Tibial artery (tissue), 4 donors: ENCODE measurements at regions not wholly inside any gene's neighbourhood (a gene's known extent, or its start where the extent isn't known, plus 50 kb on each side); places are given as distances from the start of the nearest gene placed in this dataset.
A peak's percentile ranks its signal among the peaks of the same experiment; 100 is the strongest.

Experiments used
- DNase-seq, 2 donors: peaks; one replicate each; pipeline ENCODE4 v3.0.0-alpha.2; 2019
- H3K27ac ChIP-seq, 2 donors: fragments of 200-600 bp; sonication (generic) in 1 of 2; 1 replicate in 1 of 2; 2 replicates in 1 of 2; pipeline ENCODE4 v1.5.1; 2018 to 2019; ENCODE audit warnings: mild to moderate bottlenecking in 1 of 2
- H3K27me3 ChIP-seq, 2 donors: fragments of 200-600 bp; sonication (generic) in 1 of 2; one replicate each; pipeline versions ENCODE4 v1.5.1 to v1.6.0; 2016 to 2019
- H3K36me3 ChIP-seq, 3 donors: fragments of 200-600 bp; sonication (generic) in 2 of 3; one replicate each; pipeline ENCODE4 v1.5.1; 2016 to 2019; ENCODE audit warnings: mild to moderate bottlenecking in 2 of 3
- H3K4me1 ChIP-seq, 4 donors: fragments of 200-600 bp; sonication (generic) in 2 of 4; 1 replicate in 3 of 4; 2 replicates in 1 of 4; pipeline ENCODE4 v1.5.1; 2016 to 2019
- H3K4me3 ChIP-seq, 2 donors: fragments of 200-600 bp; sonication (generic) in 1 of 2; 1 replicate in 1 of 2; 2 replicates in 1 of 2; pipeline ENCODE4 v1.5.1; 2018 to 2019; ENCODE audit warnings: mild to moderate bottlenecking in 2 of 2
- H3K9me3 ChIP-seq, 3 donors: fragments of 200-600 bp; sonication (generic) in 1 of 3; one replicate each; pipeline ENCODE4 v1.5.1; 2016 to 2019
- CTCF ChIP-seq, 2 experiments: fragments of 200-600 bp in 1 of 2; fragments of 450-650 bp in 1 of 2; IDR thresholded peaks; one replicate each; pipeline ENCODE4 v1.5.1; 2017 to 2019; ENCODE audit warnings: antibody characterized with exemption in 2 of 2, mild to moderate bottlenecking in 1 of 2, moderate library complexity in 1 of 2
- intact Hi-C: fragments of 100-400 bp; cut with DNase I; formaldehyde crosslinking; loops from one replicate; pipeline ENCODE4 v1.15.0; 2023; ENCODE audit warnings: low total_unique reads

GRCh38 chr13:48782429-48782840 lies 128.7 kb downstream of the CYSLTR2 start:
- DNase-seq = no peak
- H3K27me3 ChIP-seq = no peaks in the 10 kb centered on the region

GRCh38 chr13:48783181-48783630 lies 129.5 kb downstream of the CYSLTR2 start:
- TF ChIP-seq CTCF (IDR thresholded peaks at IDR 0.05) = no peak
- Histone ChIP-seq H3K9me3 (peaks cover 6 to 16% (median 10%) of the 10 kb centered on the region in 3 donors), H3K4me3 (no peak overlapping the region), H3K4me1 (peaks cover 0 to 10% (median 0%) of the 10 kb centered on the region in 4 donors), H3K36me3 (no peaks in the 10 kb centered on the region), H3K27ac (no peak overlapping the region), H3K27me3 (no peaks in the 10 kb centered on the region)
- DNase-seq = peak; percentile 79 to 90
- intact Hi-C loops = no loop called here

More at GRCh38 chr13:48782429-48782840, 128.7 kb downstream of the CYSLTR2 start:
- peaks cover 0 to 10% (median 0%) of the 10 kb centered on the region in 4 donors for H3K4me1 ChIP-seq
- H3K9me3 ChIP-seq = peaks cover 6 to 16% (median 10%) of the 10 kb centered on the region in 3 donors
- H3K4me3 ChIP-seq = no peak overlapping the region
- intact Hi-C loops = no loop called here
- no peak overlapping the region for H3K27ac ChIP-seq
- H3K36me3 ChIP-seq = no peaks in the 10 kb centered on the region
- no peak for TF ChIP-seq CTCF (IDR thresholded peaks at IDR 0.05)

GRCh38 chr13:48783695-48784230 lies 130.0 kb downstream of the CYSLTR2 start:
- no peak for TF ChIP-seq CTCF (IDR thresholded peaks at IDR 0.05)
- intact Hi-C loops = no loop called here
- H3K36me3 ChIP-seq = no peaks in the 10 kb centered on the region
- peaks cover 0 to 10% (median 0%) of the 10 kb centered on the region in 4 donors for H3K4me1 ChIP-seq
- H3K4me3 ChIP-seq = no peak overlapping the region
- peaks cover 6 to 16% (median 10%) of the 10 kb centered on the region in 3 donors for H3K9me3 ChIP-seq
- H3K27ac ChIP-seq = no peak overlapping the region
- no peaks in the 10 kb centered on the region for H3K27me3 ChIP-seq
- no peak for DNase-seq

GRCh38 chr13:48784916-48785548 lies 131.3 kb downstream of the CYSLTR2 start:
- intact Hi-C loops = no loop called here
- no peak for DNase-seq
- TF ChIP-seq CTCF (IDR thresholded peaks at IDR 0.05) = no peak
- Histone ChIP-seq H3K36me3 (no peaks in the 10 kb centered on the region), H3K9me3 (peaks cover 6 to 14% (median 7%) of the 10 kb centered on the region in 3 donors), H3K4me3 (no peak overlapping the region), H3K27ac (no peak overlapping the region), H3K27me3 (no peaks in the 10 kb centered on the region), H3K4me1 (peaks cover 0 to 10% (median 0%) of the 10 kb centered on the region in 4 donors)

- Histone ChIP-seq H3K27me3 (no peaks in the 10 kb centered on the region), H3K4me1 (no peaks in the 10 kb centered on the region), H3K9me3 (no peaks in the 10 kb centered on the region), H3K36me3 (no peaks in the 10 kb centered on the region), H3K4me3 (no peak overlapping the region), H3K27ac (no peak overlapping the region)
- no peak for DNase-seq
- intact Hi-C loops = no loop called here
- no peak for TF ChIP-seq CTCF (IDR thresholded peaks at IDR 0.05)
Observed at GRCh38 chr13:48790199-48790598, 136.5 kb downstream of the CYSLTR2 start.
